GM18873 (cell line): ENCODE measurements at regions not wholly inside any gene's neighbourhood (a gene's known extent, or its start where the extent isn't known, plus 50 kb on each side); places are given as distances from the start of the nearest gene placed in this dataset.

ENCODE experiments used
- ATAC-seq: cut with Tn5 transposase; IDR thresholded peaks from one replicate; pipeline ENCODE4 v1.9.1; 2021; ENCODE audit warnings: mild to moderate bottlenecking, moderate library complexity, moderate number of reproducible peaks; ENCODE audit not compliant: unreplicated experiment, low FRiP score

DNA sequence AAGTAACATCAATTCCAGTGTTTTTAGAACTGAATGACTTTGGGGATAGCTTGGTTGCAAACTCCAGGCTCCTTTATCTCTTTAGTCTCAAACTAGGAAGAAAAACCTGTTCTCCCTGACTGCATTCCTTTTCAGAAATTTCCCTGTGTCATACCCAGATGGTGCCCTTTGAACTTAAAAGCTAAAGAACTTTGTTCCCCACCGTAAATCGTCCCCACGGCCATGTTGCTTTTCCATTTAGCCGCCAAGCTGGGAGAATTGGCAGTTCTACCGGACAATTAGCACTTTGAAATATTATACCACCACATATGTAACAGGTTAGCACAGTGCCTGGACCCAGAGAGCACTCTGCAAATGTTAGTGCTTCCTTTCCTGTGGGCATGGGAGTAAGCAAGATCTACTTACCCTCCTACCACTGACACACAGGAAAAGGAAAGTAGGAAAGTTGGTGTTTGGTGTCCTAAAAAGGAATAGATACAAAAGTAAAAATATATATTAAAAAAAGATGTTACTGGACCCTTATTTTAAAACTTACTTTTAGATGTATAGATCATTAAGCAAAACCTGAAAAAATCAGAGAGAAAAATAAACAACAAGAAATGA lies 191.9 kb upstream of the MIR17HG start:
- no peak for ATAC-seq

DNA sequence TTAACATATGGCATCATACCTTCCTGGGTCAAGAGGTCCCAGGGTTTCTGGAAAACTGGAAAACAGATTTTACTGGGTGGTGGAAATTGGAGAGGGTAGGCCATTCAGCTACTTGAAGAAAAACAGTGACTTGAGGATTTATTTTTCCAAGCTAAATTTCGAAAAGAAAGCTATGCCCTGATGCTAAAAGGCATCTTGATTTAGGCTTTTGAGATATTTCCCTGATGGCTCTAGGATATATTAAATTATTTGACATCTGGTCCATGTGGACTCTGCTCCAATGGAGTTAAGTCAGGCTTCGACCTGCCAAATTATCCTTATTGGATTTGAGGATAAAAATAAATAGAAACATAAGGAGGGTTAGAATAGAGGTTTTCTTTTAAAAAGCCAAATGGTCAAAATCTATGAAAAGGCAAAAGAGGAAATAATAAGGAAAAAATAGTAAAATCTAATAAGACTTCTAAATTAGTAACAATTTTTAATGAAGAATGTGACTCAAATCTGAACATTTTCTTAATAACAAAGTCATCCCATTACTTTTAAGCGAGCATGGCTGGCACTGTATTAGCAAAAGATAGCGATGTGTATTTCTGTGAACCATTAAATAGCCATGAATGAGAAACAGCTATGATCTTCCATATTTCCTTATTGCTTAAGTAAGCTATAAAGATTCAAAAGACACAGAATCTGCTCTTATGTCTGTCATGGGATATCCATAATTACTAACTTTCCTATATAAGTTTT lies 190.0 kb upstream of the MIR17HG start:
- no peak for ATAC-seq

DNA sequence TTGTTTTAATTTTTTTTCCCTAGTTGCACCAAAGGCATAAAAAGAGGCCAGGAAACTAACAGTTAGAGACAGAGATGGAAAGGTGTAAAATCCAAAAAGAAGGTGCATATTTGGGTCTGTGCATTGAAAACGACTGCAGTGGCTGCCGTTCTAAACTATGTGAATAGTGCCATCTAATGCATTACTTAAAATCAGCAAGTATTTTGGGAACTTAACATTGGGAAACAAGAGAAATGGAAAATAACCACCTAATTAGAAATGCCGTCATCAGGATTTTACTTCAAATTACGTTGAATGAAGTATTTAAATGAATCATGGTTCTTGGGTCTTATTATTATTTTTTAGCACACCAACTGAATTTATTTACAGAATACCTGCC lies 189.5 kb upstream of the MIR17HG start:
- ATAC-seq = no peak

DNA sequence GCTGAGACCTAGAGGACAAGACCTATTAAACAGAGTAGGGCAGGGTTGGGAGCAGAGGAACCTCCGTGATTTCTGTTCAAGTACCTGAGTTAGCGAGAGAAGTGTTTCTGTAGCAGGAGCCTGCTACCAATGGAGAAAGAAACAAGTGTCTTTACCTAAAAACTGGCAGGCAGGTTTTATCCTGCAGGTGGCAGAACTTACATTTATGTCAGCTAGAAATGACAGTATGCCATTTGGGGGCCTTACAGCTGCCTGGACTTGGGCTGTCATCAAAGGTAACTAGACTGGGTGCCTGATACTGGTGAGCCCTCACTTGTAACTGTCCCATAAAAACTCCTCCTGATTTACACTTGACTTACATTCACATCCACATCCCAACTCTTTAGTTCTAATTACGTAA lies 185.3 kb upstream of the MIR17HG start:
- no peak for ATAC-seq

DNA sequence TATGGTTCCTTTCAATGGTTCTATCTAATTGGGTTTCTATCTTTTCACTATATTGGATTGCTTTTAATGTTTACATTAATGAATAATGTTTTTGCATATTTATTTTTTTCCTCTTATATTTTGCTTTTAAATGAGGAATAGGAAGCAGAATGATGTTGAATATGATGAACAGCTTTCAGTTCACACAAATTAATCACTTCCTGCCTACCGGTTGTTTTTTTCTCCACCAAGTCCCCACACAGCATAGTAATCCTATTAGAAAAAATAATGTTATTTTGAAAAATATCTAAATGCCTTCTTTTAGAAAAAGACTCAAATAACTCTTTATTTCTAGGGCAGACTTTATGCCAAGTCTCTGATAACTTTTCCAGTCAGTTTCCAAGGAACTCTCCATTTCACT lies 184.9 kb upstream of the MIR17HG start:
- no peak for ATAC-seq

DNA sequence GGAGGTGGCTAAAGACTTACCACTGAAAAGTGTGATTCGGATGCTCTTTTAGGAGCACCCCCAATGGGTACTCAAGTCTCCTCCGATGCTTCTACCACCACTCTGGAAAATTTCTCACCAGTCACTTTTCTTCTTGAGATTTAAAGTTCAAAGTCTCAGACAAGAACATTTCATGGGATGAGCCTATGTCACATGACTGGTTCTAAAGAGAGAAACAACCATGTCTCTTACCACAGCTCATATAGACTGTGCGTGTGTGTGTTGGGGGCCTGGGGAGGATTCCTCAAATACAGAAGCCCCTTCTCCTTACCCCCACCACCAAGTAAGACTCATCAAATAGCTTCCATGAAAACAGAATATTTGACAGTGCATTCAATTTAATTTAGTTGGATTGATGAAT lies 181.7 kb upstream of the MIR17HG start:
- ATAC-seq = no peak

DNA sequence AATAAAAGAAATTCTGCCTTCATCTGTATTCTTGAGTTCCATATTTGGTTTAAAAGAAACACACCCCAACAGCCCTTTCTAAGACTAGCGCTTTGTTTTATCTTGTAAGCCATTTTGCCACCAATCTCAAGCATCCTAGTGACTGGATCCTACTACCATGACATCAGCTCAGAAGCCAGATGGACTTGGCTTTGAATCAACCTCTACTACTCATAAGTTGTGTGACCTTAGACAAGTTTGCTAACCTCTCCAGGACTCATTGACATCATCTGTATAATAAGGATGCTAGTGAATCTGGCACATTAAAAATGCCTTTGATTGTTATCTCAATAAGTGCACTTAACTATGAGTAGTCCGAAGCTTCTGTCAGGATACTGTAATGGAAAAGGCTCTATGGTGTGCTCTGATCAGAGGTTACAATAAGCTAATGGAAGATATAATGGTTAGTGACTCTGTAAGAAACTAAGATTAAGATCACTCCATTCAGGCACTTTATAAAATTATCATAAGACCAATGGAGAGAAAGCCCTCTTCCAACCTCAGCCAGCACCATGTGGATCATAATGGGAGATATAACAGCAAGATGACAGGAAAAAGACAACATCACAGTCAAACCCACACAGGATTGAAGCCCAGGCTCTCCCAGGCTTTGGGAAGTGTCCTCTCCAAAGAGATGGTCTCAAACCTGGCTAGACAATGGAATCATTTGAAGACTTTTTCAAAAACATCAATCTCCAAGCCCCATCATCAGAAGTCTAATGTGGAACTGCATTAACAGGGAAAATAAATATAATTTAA lies 180.6 kb upstream of the MIR17HG start:
- ATAC-seq = no peak

DNA sequence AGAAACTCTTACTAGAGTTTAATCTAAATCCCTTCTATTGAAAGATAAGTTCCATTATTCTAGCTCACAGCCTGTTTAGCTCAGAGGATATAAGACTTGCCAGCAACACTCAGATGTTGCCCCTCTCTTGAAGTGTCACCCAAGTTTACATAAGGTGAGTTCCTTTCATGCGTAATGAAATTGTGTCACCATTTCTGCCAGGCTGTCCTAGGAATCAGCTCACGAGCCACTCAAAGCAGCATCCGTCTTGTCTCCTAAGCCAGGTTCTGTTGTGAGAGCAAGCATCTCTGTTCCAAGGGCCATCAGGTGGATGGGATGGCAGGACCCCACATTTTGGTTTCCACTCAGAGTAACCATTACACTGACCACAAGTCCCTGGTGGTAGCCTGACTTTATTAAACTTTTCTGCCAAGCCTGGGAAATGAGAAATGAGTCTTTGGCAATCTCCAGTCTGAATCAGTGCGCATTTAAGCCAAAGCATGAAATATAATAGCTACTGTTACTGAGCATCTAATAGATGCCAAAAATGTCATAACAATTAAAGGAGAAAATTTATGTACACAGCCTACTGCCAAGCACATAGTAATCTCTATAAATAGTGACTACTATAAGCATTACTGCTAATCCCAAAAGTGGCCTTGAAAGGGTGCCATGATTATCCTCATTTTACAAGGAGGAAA lies 179.6 kb upstream of the MIR17HG start:
- ATAC-seq = no peak

DNA sequence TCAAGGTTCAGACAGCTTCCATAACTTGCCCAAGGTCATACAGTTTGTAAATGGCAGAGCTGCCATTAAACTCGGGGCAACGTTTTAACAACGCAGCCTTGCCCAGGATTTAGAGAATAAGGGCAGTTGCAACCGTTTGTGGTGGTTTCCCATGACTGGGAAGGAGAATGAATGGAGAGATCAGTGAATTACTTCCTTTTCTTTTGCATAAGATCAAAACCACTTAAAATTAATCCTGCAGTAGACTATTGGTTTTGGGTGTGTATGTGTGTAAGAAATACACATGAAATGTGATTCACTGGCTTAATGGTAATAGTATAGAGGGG lies 179.1 kb upstream of the MIR17HG start:
- no peak for ATAC-seq

DNA sequence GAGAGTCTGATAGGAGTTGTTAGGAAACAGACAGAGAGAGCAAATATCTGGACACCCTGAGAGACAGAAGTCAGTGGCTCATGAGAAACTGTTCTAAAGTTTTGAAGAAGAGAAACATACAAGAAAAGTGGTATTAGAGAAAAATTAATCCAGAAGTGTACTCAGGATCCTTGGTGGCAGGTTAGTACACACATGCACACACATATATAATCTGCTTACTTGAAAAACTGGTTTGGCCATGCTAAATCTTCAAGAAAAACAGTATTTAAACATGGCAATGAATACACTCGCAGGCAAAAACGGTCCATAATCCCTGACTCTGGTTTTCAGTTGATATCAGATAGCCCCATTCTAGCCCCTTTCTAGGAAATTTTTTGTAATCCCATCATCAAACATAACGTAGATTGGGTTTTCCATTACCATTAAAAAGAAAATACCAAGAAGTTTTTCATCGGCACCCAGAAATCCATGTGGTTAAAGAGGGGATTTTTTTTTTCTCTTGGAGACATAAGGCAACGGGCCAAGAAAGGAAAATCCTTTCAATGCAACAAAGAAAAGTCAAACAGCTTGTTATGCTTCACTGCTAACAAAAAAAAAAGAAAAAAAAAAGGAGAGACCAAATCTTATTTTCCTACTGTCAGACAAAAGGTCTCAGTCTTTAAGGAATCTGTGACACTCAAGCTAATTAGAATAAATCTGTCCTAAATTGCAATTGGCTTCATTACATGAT lies 178.0 kb upstream of the MIR17HG start:
- ATAC-seq = no peak

DNA sequence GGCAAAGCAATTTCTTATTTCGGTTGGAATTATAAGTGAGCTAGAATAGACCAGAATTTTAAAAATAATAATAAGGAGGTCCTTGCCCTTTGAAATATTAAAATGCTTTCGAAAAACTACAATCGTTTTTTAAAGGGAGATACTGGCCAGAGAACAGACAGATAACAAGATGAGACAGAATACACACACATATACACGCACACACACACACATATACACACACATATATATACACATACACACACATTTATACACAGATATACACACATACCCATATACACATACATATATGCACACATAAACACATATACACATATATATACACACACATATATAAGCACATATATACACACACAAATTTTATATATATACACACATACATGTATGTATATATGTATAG lies 175.3 kb upstream of the MIR17HG start:
- ATAC-seq = no peak

DNA sequence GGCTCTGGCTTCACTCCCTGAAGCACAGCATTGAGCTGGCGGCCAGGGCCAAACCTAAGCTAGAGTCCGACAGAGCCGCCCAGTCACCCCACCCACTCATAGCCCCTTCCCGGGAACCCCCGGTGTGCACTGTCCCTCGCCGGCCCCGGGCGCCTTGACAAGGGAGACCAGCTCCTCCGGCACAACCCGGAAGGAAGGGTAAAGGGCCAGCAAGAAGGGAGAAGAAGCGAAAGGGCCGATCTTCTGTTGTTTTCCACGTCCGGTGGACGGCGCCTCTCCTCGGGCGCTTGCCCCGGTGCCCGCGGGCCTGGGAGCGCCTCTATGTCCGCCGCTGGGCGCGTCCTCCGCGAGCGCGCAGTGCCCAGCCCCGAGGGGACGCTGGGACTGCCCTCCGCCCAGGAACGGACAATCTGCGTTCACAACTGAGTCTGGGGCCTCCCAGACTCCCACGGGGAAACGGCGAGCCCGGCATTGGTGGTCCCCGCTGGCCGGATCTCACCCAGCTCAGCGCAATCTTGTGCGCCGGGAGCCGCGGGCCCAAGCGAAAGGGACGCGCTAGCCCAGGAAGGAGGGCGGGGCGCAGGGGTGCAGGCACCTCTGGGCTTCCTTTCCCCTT lies 172.5 kb upstream of the MIR17HG start:
- ATAC-seq = no peak

DNA sequence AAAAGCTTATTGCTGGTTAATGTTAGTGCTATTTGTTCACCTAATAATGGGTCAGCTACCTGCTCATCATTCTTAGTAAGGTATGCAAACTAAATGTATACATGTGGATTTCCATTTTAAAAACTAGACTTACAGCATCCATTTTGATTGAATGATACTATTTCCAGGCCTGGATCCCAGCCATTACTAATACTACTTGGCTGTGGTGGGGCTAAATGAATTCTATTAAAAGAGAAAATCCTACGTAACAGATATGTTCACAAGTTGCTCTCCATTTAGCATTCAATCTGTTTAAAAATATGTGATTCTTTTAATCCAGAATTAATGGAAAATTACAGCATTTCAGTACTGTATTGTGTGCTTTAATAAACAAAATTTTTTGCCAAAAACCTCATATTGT lies 169.4 kb upstream of the MIR17HG start:
- no peak for ATAC-seq

DNA sequence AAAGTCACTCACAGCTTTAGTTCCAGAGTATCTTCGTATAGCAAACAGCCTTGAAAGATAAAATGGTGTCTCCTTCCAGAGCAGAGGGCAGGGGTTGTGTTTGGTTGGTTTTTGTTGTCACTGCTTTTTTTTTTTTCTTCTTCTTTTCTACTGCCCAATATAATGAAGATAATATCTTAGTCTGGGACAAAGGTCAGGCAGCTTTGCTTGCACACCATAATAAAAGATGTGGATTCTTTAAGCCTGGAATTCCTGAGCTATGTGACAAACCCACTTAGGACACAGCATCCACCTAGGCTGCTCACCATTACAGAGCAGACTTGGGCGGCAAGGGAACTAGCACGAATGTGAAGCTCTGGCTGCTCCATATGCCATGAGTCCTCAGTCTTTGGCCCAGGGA lies 165.6 kb upstream of the MIR17HG start:
- no peak for ATAC-seq

DNA sequence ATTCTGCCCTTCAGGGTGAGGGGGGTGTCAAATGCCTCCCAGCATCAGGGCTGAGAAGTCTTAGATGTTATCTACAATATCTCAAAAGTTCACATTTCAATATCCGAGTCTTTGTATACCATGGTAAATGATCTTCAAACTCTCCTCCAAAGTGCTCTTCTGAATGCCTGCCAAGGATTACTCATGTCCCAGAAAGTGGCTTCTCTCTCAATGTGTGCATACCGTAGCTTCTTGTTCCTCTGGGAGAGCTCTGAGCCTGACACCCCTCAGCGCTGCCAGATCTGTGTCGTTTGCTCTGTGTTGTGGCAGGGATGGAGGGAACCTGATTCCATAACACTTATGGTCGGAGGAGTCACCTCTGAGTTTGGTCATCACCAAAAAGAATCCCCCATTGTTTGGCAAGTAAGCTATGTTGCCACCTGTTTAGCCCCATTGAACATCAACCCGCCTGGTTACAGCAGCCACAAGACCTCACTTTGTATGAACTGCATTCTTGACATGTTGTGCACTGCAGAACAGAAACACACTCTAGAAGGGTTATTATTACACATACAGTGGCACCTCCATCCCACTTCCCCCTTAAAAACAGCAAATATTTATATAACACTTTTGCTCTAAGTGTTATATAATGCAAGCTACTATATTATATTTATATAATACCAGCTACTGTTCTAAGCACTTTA lies 163.1 kb upstream of the MIR17HG start:
- ATAC-seq = no peak

DNA sequence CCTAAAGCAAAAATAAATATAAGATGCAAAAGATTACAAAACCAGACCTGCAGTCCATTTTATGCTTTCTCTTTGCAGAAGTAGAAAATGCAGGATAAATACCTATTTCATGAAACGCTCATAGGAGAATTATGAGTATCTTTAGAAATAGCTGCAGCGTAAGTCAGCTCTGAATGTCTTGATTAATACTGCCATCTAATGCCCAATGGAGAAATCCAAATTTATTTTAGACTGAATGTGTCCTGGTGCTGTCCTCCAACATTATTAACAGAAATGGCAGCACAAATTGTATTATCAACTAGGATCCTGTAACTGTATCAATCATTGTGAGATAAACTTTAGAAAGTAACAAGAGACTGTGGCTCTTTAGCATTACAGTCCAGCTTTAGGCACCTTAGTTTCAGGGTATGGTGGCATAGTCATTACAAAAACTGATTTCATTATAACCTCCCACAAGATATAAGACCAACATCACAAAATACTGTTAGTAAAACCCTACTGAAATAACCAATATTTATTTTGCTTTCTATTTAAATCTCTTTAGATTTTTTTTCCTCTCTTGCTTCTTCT lies 162.1 kb upstream of the MIR17HG start:
- ATAC-seq = no peak

DNA sequence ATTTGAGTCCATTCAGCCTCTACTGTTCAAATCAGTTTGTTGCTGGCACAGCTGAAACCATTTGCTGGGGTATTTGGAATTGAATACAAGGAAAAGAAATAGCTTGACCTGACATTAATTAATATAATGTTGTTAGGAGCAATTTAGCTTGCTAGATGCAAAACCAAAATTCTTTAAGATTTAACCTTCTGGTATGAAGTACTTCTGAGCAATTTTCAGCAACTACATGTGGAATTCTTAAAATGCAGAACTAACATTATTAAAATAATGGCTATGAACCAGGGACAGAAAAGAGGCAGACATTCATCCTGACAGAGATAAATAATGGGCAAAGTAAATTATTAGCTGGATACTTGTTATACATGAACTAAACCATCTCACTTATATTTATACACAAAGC lies 160.0 kb upstream of the MIR17HG start:
- ATAC-seq = no peak

DNA sequence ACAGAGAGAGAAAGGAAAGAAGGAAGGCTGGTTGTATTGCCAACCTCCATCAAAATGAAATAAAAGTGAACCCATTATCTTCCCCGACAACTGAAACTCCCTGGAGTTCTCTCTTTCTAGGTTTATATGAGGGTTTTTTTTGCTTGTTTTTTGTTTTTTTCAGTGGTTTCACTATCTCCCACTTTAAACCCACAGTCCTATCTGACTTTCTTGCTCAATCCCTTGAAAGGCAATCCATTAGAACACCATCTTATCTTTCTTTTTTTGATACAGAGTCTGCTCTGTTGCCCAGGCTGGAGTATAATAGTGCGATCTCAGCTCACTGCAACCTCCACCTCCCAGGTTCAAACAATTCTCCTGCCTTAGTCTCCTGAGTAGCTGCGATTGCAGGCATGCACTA lies 158.0 kb upstream of the MIR17HG start:
- ATAC-seq = no peak

DNA sequence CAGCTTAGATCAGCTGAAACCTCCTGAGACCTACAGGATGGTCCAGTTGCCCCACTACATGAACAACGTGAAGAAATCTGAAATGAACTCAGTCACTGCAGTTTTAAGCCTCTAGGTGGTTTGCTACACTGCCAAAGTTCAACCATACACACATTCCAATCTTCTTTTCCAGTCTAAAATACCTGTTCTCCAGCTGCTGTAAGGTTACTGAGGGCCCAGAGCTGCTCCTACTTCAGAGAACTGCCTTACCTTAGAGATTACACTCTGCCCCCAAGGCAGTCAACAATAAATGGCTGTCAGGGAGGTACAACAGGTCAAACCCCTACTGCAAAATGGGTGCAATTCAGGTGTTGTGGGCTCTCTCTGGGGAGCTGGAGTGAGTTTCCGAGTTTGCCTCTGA lies 154.1 kb upstream of the MIR17HG start:
- ATAC-seq = no peak
